GM13976 (cell line): ENCODE measurements at regions not wholly inside any gene's neighbourhood (a gene's known extent, or its start where the extent isn't known, plus 50 kb on each side); places are given as distances from the start of the nearest gene placed in this dataset.

Experiments used
- DNase-seq: peaks from one replicate; pipeline ENCODE4 v3.0.0; 2012; ENCODE audit warnings: low spot score
- in situ Hi-C: fragments of 300-500 bp; cut with MboI; formaldehyde crosslinking; loops from one replicate; pipeline ENCODE4 v1.12.0; 2022; ENCODE audit warnings: low sequenced_read_pairs, mixed read lengths, inconsistent platforms; ENCODE audit not compliant: unreplicated experiment
- TF ChIP-seq, protein P1 (sequence below): IDR thresholded peaks from 2 replicates; pipeline ENCODE4 v1.5.1; 2012; ENCODE audit warnings: borderline replicate concordance, mild to moderate bottlenecking; ENCODE audit not compliant: insufficient read depth; ENCODE audit errors: extremely low read depth, missing control alignments, control extremely low read depth

DNA sequence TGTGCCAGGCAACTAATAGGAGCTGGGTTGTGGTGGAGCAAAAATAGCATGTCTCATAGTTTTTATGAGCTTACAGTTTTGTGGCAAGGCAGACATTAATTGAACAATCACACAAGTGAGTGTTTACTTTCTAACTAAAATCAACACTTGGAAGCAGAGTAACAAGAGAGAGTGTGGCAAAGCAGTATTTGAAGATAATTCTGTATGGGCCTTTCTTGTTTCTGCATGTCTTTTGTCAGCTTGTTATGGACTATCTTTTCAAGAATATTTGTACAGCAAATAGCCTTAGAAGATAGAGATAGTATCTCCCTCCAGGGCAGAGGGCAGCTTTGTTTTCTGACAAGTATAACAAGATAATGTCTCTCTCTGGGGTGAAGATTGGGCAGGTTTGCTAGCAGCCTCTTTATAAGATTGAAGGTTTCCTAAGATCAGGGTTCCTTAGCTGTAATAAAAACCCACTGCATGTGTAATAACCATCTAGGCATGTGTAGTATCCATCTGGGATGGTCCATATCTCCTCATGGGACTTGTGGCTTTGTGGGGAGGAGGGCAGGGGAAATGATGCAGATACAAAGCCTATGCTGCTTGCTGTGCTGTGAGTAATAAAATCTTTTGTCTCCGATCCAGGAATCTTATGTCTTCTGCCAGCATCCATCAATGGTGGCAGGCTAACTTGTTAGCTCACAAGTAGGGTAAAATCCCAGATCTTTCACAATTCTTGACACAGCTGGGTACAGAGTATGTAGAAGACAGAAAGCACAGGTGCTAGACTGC is 479.9 kb downstream of the KDM4C start:
- TF ChIP-seq, protein P1, sequence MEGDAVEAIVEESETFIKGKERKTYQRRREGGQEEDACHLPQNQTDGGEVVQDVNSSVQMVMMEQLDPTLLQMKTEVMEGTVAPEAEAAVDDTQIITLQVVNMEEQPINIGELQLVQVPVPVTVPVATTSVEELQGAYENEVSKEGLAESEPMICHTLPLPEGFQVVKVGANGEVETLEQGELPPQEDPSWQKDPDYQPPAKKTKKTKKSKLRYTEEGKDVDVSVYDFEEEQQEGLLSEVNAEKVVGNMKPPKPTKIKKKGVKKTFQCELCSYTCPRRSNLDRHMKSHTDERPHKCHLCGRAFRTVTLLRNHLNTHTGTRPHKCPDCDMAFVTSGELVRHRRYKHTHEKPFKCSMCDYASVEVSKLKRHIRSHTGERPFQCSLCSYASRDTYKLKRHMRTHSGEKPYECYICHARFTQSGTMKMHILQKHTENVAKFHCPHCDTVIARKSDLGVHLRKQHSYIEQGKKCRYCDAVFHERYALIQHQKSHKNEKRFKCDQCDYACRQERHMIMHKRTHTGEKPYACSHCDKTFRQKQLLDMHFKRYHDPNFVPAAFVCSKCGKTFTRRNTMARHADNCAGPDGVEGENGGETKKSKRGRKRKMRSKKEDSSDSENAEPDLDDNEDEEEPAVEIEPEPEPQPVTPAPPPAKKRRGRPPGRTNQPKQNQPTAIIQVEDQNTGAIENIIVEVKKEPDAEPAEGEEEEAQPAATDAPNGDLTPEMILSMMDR = no peak
- in situ Hi-C loops = loop anchor here (10.0 to 25.0 kb wide), 2 partner anchors 183 to 300 kb away; no protein-coding TSS in a partner anchor
- no peak for DNase-seq

DNA sequence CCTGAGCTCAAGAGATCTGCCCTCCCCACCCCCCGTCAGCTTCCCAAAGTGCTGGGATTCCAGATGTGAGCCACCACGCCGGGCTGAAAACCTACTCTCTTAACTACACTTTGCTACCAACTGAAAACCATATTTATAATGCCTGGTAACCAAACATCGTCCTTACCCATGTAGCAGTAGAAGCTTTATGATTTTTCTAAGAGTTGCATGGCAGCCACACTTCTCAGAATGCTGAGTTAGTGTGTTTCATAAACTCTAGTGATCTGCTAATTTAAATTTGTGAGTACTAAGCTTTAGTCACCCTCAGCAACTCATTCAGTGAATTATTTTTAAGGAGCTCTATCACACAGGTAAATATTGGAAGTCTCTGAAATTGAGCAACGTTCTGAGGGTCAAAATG is 478.4 kb downstream of the KDM4C start:
- in situ Hi-C loops = loop anchor here (10.0 to 25.0 kb wide), 2 partner anchors 181 to 301 kb away; no protein-coding TSS in a partner anchor
- no peak for DNase-seq
- TF ChIP-seq, protein P1 = no peak

DNA sequence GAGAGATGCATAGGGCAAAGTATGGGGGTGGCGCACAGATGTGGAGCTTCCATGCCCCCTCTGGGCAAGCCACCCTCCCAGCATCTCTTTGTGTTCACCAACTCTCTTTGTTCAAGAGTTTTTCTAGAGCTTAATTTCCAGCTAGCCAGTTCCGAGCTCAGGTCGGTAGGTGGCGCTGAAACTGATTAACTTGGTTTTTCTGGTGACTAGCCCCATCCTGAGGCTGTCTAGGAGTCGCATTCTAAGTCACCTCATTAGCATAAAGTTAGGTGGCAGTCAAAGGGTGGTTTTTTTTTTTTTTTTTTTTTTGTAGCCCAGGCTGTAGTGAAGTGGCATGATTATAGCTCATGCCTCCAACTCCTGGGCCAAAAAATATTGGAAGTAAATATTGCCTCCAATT is 476.4 kb downstream of the KDM4C start:
- peak; percentile 29 for DNase-seq
- in situ Hi-C loops = loop anchor here (10.0 to 25.0 kb wide), 2 partner anchors 179 to 303 kb away; no protein-coding TSS in a partner anchor
- TF ChIP-seq, protein P1 = peak; percentile 50

DNA sequence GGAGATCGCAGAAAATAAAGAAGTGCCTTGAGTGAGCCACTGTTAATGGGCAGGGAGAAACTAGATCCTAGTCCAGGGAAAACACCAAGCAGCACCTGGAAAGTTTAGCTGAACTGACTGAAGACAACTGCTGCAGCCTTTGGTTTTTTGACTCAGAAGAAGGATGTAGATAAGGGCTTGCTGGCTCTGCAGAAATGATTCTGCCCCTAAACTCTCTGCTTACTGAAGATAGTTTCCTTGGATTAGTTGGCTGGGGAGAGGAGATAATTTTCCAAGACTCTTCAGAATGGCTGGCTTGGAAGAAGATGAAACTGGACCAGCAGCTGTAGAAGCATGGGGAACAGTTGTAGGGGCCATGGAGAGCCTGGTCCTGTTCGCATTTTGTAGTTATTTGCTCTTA is 471.8 kb downstream of the KDM4C start:
- no peak for DNase-seq
- in situ Hi-C loops = loop anchor here (10.0 to 25.0 kb wide), 2 partner anchors 55 to 308 kb away; no protein-coding TSS in a partner anchor
- TF ChIP-seq, protein P1 = no peak

DNA sequence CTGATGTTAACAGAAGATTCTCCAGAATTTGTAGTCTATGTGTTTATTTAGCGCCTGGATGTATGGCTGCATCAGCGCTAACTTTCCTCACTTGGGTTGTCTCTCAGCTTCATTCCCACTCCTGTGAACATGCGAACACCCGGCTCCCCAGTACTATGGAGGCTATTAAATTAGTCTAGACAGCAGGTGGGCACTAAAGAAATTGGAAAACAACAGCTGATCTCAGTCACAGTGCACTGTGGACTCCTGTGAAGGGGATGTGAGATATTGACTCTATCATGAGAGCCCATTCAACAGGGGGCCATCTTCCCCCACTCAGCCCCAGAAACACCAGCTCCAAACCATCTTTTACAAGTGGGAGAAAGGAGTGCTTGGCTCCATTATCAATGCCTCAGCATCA is 471.0 kb downstream of the KDM4C start:
- no peak for DNase-seq
- TF ChIP-seq, protein P1 = no peak

DNA sequence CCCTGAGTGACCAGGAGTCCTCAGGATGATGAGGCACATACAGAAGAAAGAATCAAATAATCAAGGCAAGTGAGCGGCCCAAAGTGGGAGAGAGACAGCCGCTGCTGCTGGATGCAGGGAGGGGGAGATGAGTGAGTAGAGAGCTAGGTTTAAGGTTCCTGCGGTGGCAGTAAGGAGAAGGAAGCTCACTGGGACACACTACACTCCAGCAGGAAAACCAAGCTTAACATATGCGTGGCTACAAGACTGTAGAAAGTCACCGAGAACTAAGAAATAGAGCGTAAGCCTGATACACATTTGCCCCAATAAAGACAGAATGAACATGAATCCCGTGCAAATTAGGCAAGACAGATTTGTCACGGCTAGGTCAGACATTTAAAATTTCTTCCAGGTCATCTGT is 470.2 kb downstream of the KDM4C start:
- TF ChIP-seq, protein P1 = no peak
- DNase-seq = no peak
- in situ Hi-C loops = loop anchor here (10.0 to 25.0 kb wide), 2 partner anchors 57 to 309 kb away; no protein-coding TSS in a partner anchor

More for the DNA sequence above, 471.0 kb downstream of the KDM4C start:
- in situ Hi-C loops = loop anchor here (10.0 to 25.0 kb wide), 2 partner anchors 56 to 309 kb away; no protein-coding TSS in a partner anchor
